Transverse colon (tissue), 4 donors: ENCODE measurements at regions not wholly inside any gene's neighbourhood (a gene's known extent, or its start where the extent isn't known, plus 50 kb on each side); places are given as distances from the start of the nearest gene placed in this dataset.

Experiments
- DNase-seq: peaks from one replicate; pipeline ENCODE4 v3.0.0-alpha.2; 2019
- H3K27ac ChIP-seq, 4 donors: fragments of 200-600 bp; sonication (generic); 2 replicates each; pipeline ENCODE4 v1.5.1; 2016 to 2018; ENCODE audit warnings: inconsistent platforms in 4 of 4
- H3K27me3 ChIP-seq: fragments of 200-600 bp; sonication (generic); 2 replicates; pipeline ENCODE4 v1.5.1; 2017; ENCODE audit warnings: inconsistent platforms
- H3K36me3 ChIP-seq, 4 donors: fragments of 200-600 bp; sonication (generic); 2 replicates each; pipeline ENCODE4 v1.5.1; 2017 to 2019; ENCODE audit warnings: inconsistent platforms in 4 of 4
- H3K4me1 ChIP-seq, 4 donors: fragments of 200-600 bp; sonication (generic); 2 replicates each; pipeline ENCODE4 v1.5.1; 2017 to 2020; ENCODE audit warnings: inconsistent platforms in 4 of 4
- H3K4me3 ChIP-seq, 4 donors: fragments of 200-600 bp; sonication (generic); 1 replicate in 1 of 4; 2 replicates in 3 of 4; pipeline versions ENCODE4 v1.5.1 to v1.6.1; 2017 to 2019; ENCODE audit warnings: inconsistent platforms in 4 of 4
- H3K9me3 ChIP-seq, 2 donors: fragments of 200-600 bp; sonication (generic); 2 replicates each; pipeline ENCODE4 v1.5.1; 2017 to 2019; ENCODE audit warnings: inconsistent platforms in 2 of 2
- CTCF ChIP-seq, 5 experiments: fragments of 200-600 bp in 3 of 5; fragments of 450-650 bp in 2 of 5; sonication (generic) in 3 of 5; IDR thresholded peaks; 1 replicate in 2 of 5; 2 replicates in 3 of 5; pipeline ENCODE4 v1.5.1; 2016 to 2017; ENCODE audit warnings: antibody characterized with exemption in 5 of 5, inconsistent platforms in 3 of 5, mild to moderate bottlenecking in 2 of 5, moderate library complexity in 1 of 5
- EP300 ChIP-seq: sonication (generic); formaldehyde crosslinking; IDR thresholded peaks from one replicate; pipeline ENCODE4 v1.6.1; 2017; ENCODE audit warnings: antibody characterized with exemption, low read depth
- POLR2A ChIP-seq: fragments of 450-650 bp; IDR thresholded peaks from one replicate; pipeline ENCODE4 v1.6.1; 2016; ENCODE audit warnings: antibody characterized with exemption, mild to moderate bottlenecking, moderate library complexity
- POLR2AphosphoS5 ChIP-seq, 3 donors: sonication (generic); formaldehyde crosslinking; IDR thresholded peaks; one replicate each; pipeline ENCODE4 v1.6.1; 2016; ENCODE audit warnings: antibody characterized with exemption in 3 of 3
- WGBS, 2 donors: methylation state at CpG; one replicate each; pipeline ENCODE4 v1.1.5; 2018; ENCODE audit warnings: low coverage in 1 of 2; 5-methylcytosine and 5-hydroxymethylcytosine counted together
- in situ Hi-C, 4 donors: fragments of 200-750 bp; cut with MboI; loops; one replicate each; pipeline versions ENCODE4 v1.15.0 to v1.15.1; 2017; ENCODE audit warnings: low sequenced_read_pairs in 3 of 4, low pct_ligation_motif_present in 1 of 4, low pct_unique_long_range_greater_than_20kb in 1 of 4
- intact Hi-C: fragments of 100-400 bp; cut with DNase I; formaldehyde crosslinking; loops from one replicate; pipeline ENCODE4 v1.15.1; 2023; ENCODE audit warnings: low total_unique reads

DNA sequence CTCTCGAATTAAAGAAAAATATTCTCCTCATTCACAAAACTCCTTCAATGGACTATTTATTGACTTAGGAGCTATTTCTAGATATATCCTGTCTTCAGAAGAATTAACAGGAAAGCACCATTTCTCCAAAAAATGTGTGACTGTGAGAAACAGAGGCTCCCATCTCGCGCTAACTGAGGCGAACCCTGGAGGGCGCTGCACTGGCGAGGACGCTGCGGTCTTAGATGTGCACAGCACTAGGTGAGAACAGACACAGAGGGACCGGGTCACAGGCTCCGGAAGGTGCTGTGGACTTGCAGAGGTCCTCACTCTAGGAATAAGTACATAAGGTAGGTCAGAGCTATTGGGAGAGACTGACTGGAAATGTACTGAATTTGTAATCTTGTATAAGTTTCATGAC lies 229.7 kb upstream of the SLC35G4 start:
- H3K4me3 ChIP-seq, result no peak overlapping the region
- no peak overlapping the region for H3K27ac ChIP-seq
- no peaks in the 10 kb centered on the region for H3K36me3 ChIP-seq
- TF ChIP-seq EP300, result no peak
- TF ChIP-seq POLR2AphosphoS5 (IDR thresholded peaks at IDR 0.05), result no peak
- no peak for TF ChIP-seq POLR2A
- TF ChIP-seq CTCF (IDR thresholded peaks at IDR 0.05), result no peak
- H3K27me3 ChIP-seq, result no peaks in the 10 kb centered on the region
- in situ Hi-C loops (no loop called here), intact Hi-C loops (no loop called here)
- no peaks in the 10 kb centered on the region for H3K4me1 ChIP-seq
- no peaks in the 10 kb centered on the region for H3K9me3 ChIP-seq
- DNase-seq, result no peak
- 92% methylated on average over 10 of the region's 10 CpGs; no CpG with 5 or more reads in 1 of the 2 donors for WGBS, 2 donors

GRCh38 chr18:11377766-11378540 lies 228.6 kb upstream of the PIEZO2 start:
- Histone ChIP-seq H3K9me3 (no peaks in the 10 kb centered on the region), H3K4me1 (no peaks in the 10 kb centered on the region), H3K36me3 (no peaks in the 10 kb centered on the region), H3K4me3 (no peak overlapping the region), H3K27me3 (no peaks in the 10 kb centered on the region), H3K27ac (no peak overlapping the region)
- DNase-seq, result no peak
- TF ChIP-seq POLR2A (no peak), CTCF (IDR thresholded peaks at IDR 0.05) (no peak), POLR2AphosphoS5 (IDR thresholded peaks at IDR 0.05) (no peak), EP300 (no peak)
- intact Hi-C loops, result no loop called here
- in situ Hi-C loops, result no loop called here
- 78 to 89% methylated on average over 7 to 18 of the region's 18 CpGs for WGBS, 2 donors

- no peaks in the 10 kb centered on the region for H3K36me3 ChIP-seq
- no peak for TF ChIP-seq POLR2A
- TF ChIP-seq CTCF (IDR thresholded peaks at IDR 0.05), result no peak
- no peak for TF ChIP-seq EP300
- no peak for TF ChIP-seq POLR2AphosphoS5 (IDR thresholded peaks at IDR 0.05)
- H3K9me3 ChIP-seq, result no peaks in the 10 kb centered on the region
- DNase-seq, result no peak
- no peak overlapping the region for H3K4me3 ChIP-seq
- no peaks in the 10 kb centered on the region for H3K27me3 ChIP-seq
- no peaks in the 10 kb centered on the region for H3K4me1 ChIP-seq
- H3K27ac ChIP-seq, result no peak overlapping the region
- WGBS, 2 donors, result 60 to 76% methylated on average over 2 of the region's 2 CpGs
- intact Hi-C loops, result no loop called here
- in situ Hi-C loops, result no loop called here
These were observed 222.8 kb upstream of the PIEZO2 start for GRCh38 chr18:11372163-11372562.

DNA sequence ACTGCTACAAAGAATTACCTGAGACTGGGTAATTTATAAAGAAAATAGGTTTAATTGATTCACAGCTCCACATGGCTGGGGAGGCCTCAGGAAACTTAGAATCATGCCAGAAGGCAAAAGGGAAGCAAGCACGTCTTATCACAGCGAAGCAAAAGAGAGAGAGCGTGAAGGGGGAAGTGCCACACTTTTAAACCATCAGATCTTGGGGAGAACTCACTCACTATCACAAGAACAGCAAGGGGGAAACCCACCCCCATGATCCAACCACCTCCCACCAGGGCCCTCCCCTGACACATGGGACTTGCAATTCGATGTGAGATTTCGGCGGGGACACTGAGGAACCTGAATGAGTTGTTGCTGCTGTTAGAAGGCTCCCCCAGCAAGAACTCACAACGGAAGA lies 220.2 kb upstream of the PIEZO2 start:
- Histone ChIP-seq H3K9me3 (no peaks in the 10 kb centered on the region), H3K27ac (no peak overlapping the region), H3K4me3 (no peak overlapping the region), H3K27me3 (no peaks in the 10 kb centered on the region), H3K36me3 (no peaks in the 10 kb centered on the region), H3K4me1 (no peaks in the 10 kb centered on the region)
- TF ChIP-seq POLR2A (no peak), POLR2AphosphoS5 (IDR thresholded peaks at IDR 0.05) (no peak), EP300 (no peak), CTCF (IDR thresholded peaks at IDR 0.05) (no peak)
- WGBS, 2 donors, result 66 to 80% methylated on average over 2 to 7 of the region's 7 CpGs
- no peak for DNase-seq
- intact Hi-C loops (no loop called here), in situ Hi-C loops (no loop called here)
